ENCODE measurements at regions not wholly inside any gene's neighbourhood (a gene's known extent, or its start where the extent isn't known, plus 50 kb on each side); places are given as distances from the start of the nearest gene placed in this dataset.

GRCh38 chr1:163837206-163837605, 515.5 kb downstream of the NUF2 start:
- intact Hi-C loops (cut with micrococcal nuclease; ENCODE audit: unreplicated experiment) = no loop called here
- ChIA-PET CTCF (no interaction called here), POLR2A (ENCODE audit: low non-redundant PET) (no interaction called here)
- no peaks in the 10 kb centered on the region for H3K27me3 ChIP-seq (replicated peaks; ENCODE audit: insufficient read depth, low read depth, low read length, poor library complexity)
- H3K4me3 ChIP-seq (ENCODE audit: low read depth, low read length, poor library complexity, severe bottlenecking) = no peak overlapping the region
- TF ChIP-seq CTCF (conservative IDR thresholded peaks at IDR 0.05; ENCODE audit: low read depth, low read length) (no peak), EZH2 (IDR thresholded peaks at IDR 0.05; ENCODE audit: borderline replicate concordance, low read depth, low read length, poor library complexity, severe bottlenecking) (no peak)
- no peaks in the 10 kb centered on the region for H3K36me3 ChIP-seq (ENCODE audit: insufficient read depth, low read length, poor library complexity, severe bottlenecking)
- peak; percentile 6 for DNase-seq (ENCODE audit: low spot score)
- BruUV-seq (replicated peaks) = no TSS peak
- no peak overlapping the region for H3K27ac ChIP-seq (ENCODE audit: low read depth, low read length, poor library complexity, severe bottlenecking)
- H3K9me3 ChIP-seq (ENCODE audit: low read depth, low read length, poor library complexity, severe bottlenecking) = no peaks in the 10 kb centered on the region
- peaks cover 10% of the 10 kb centered on the region for H3K4me1 ChIP-seq (ENCODE audit: insufficient read depth, low read length, poor library complexity, severe bottlenecking)

GRCh38 chr1:163842571-163842970, 520.8 kb downstream of the NUF2 start:
- CTCF ChIA-PET = no interaction called here
- H3K4me1 ChIP-seq (ENCODE audit: insufficient read depth, low read length, poor library complexity, severe bottlenecking) = no peaks in the 10 kb centered on the region

GRCh38 chr1:163844459-163844858, 522.7 kb downstream of the NUF2 start:
- no peaks in the 10 kb centered on the region for H3K4me1 ChIP-seq (ENCODE audit: insufficient read depth, low read length, poor library complexity, severe bottlenecking)
- H3K27me3 ChIP-seq (replicated peaks; ENCODE audit: insufficient read depth, low read depth, low read length, poor library complexity) = no peaks in the 10 kb centered on the region
- H3K9me3 ChIP-seq (ENCODE audit: low read depth, low read length, poor library complexity, severe bottlenecking) = no peaks in the 10 kb centered on the region
- H3K27ac ChIP-seq (ENCODE audit: low read depth, low read length, poor library complexity, severe bottlenecking) = no peak overlapping the region
- ChIA-PET CTCF (no interaction called here), POLR2A (ENCODE audit: low non-redundant PET) (no interaction called here)
- TF ChIP-seq CTCF (conservative IDR thresholded peaks at IDR 0.05; ENCODE audit: low read depth, low read length) (no peak), EZH2 (IDR thresholded peaks at IDR 0.05; ENCODE audit: borderline replicate concordance, low read depth, low read length, poor library complexity, severe bottlenecking) (no peak)
- no peak overlapping the region for H3K4me3 ChIP-seq (ENCODE audit: low read depth, low read length, poor library complexity, severe bottlenecking)
- intact Hi-C loops (cut with micrococcal nuclease; ENCODE audit: unreplicated experiment) = no loop called here
- no peaks in the 10 kb centered on the region for H3K36me3 ChIP-seq (ENCODE audit: insufficient read depth, low read length, poor library complexity, severe bottlenecking)
- BruUV-seq (replicated peaks) = no TSS peak
- DNase-seq (ENCODE audit: low spot score) = peak; percentile 28

More at GRCh38 chr1:163842571-163842970, 520.8 kb downstream of the NUF2 start:
- POLR2A ChIA-PET (ENCODE audit: low non-redundant PET) = no interaction called here
- H3K4me3 ChIP-seq (ENCODE audit: low read depth, low read length, poor library complexity, severe bottlenecking) = no peak overlapping the region
- no peak overlapping the region for H3K27ac ChIP-seq (ENCODE audit: low read depth, low read length, poor library complexity, severe bottlenecking)
- H3K27me3 ChIP-seq (replicated peaks; ENCODE audit: insufficient read depth, low read depth, low read length, poor library complexity) = no peaks in the 10 kb centered on the region
- intact Hi-C loops (cut with micrococcal nuclease; ENCODE audit: unreplicated experiment) = no loop called here
- no peaks in the 10 kb centered on the region for H3K36me3 ChIP-seq (ENCODE audit: insufficient read depth, low read length, poor library complexity, severe bottlenecking)
- no TSS peak for BruUV-seq (replicated peaks)
- no peak for DNase-seq (ENCODE audit: low spot score)
- H3K9me3 ChIP-seq (ENCODE audit: low read depth, low read length, poor library complexity, severe bottlenecking) = no peaks in the 10 kb centered on the region
- TF ChIP-seq EZH2 (IDR thresholded peaks at IDR 0.05; ENCODE audit: borderline replicate concordance, low read depth, low read length, poor library complexity, severe bottlenecking) (no peak), CTCF (conservative IDR thresholded peaks at IDR 0.05; ENCODE audit: low read depth, low read length) (no peak)
